ENCODE measurements at regions not wholly inside any gene's neighbourhood (a gene's known extent, or its start where the extent isn't known, plus 50 kb on each side); places are given as distances from the start of the nearest gene placed in this dataset.
A peak's percentile ranks its signal among the peaks of the same experiment; 100 is the strongest.

GRCh38 chr4:112931001-112931400, 118.5 kb upstream of the ANK2 start:
- TF ChIP-seq CTCF (IDR thresholded peaks at IDR 0.05; ENCODE audit: insufficient read depth, low read depth, low read length, missing control alignments), result no peak
- no peak overlapping the region for H3K4me3 ChIP-seq (ENCODE audit: low read length)
- DNase-seq (ENCODE audit: low read depth), result no peak

GRCh38 chr4:112933790-112934189, 115.7 kb upstream of the ANK2 start:
- H3K4me3 ChIP-seq (ENCODE audit: low read length), result no peak overlapping the region
- DNase-seq (ENCODE audit: low read depth), result no peak
- no peak for TF ChIP-seq CTCF (IDR thresholded peaks at IDR 0.05; ENCODE audit: insufficient read depth, low read depth, low read length, missing control alignments)

- peak; percentile 60 for DNase-seq (ENCODE audit: low read depth)
- peak; percentile 77 for TF ChIP-seq CTCF (IDR thresholded peaks at IDR 0.05; ENCODE audit: insufficient read depth, low read depth, low read length, missing control alignments)
- H3K4me3 ChIP-seq (ENCODE audit: low read length), result no peak overlapping the region
These were observed 110.9 kb upstream of the ANK2 start for GRCh38 chr4:112938461-112939058.

- H3K4me3 ChIP-seq (ENCODE audit: low read length), result no peak overlapping the region
- no peak for DNase-seq (ENCODE audit: low read depth)
- TF ChIP-seq CTCF (IDR thresholded peaks at IDR 0.05; ENCODE audit: insufficient read depth, low read depth, low read length, missing control alignments), result no peak
These were observed 109.6 kb upstream of the ANK2 start for GRCh38 chr4:112939901-112940300.

GRCh38 chr4:112940336-112940735, 109.1 kb upstream of the ANK2 start:
- no peak for DNase-seq (ENCODE audit: low read depth)
- no peak for TF ChIP-seq CTCF (IDR thresholded peaks at IDR 0.05; ENCODE audit: insufficient read depth, low read depth, low read length, missing control alignments)

GRCh38 chr4:112942077-112942476, 107.4 kb upstream of the ANK2 start:
- no peak for DNase-seq (ENCODE audit: low read depth)
- no peak overlapping the region for H3K4me3 ChIP-seq (ENCODE audit: low read length)
- no peak for TF ChIP-seq CTCF (IDR thresholded peaks at IDR 0.05; ENCODE audit: insufficient read depth, low read depth, low read length, missing control alignments)

More at GRCh38 chr4:112940336-112940735, 109.1 kb upstream of the ANK2 start:
- no peak overlapping the region for H3K4me3 ChIP-seq (ENCODE audit: low read length)

- no peak for DNase-seq (ENCODE audit: low read depth)
- H3K4me3 ChIP-seq (ENCODE audit: low read length), result no peak overlapping the region
- TF ChIP-seq CTCF (IDR thresholded peaks at IDR 0.05; ENCODE audit: insufficient read depth, low read depth, low read length, missing control alignments), result no peak
These were observed 106.5 kb upstream of the ANK2 start for GRCh38 chr4:112942997-112943396.
